Astrocyte (in vitro differentiated cells and primary cell): ENCODE measurements at regions not wholly inside any gene's neighbourhood (a gene's known extent, or its start where the extent isn't known, plus 50 kb on each side); places are given as distances from the start of the nearest gene placed in this dataset.

Experiments
- DNase-seq: peaks from one replicate; pipeline ENCODE4 v3.0.0-alpha.2; 2010; ENCODE audit warnings: low read depth
- FAIRE-seq: peaks from 2 replicates; lab custom pipeline; 2011; peaks lifted over from hg19 to GRCh38; lab: Jason Lieb, UNC
- H2AFZ ChIP-seq: 2 replicates; pipeline ENCODE4 v1.6.0; 2012; ENCODE audit warnings: low read depth, low read length, inconsistent platforms
- H3K27ac ChIP-seq: 2 replicates; pipeline ENCODE4 v1.5.1; 2011; ENCODE audit warnings: low read depth, low read length, inconsistent platforms
- H3K27me3 ChIP-seq: 2 replicates; pipeline ENCODE4 v1.6.0; 2011; ENCODE audit warnings: low read length, inconsistent platforms; ENCODE audit not compliant: insufficient read depth
- H3K36me3 ChIP-seq: 2 replicates; pipeline ENCODE4 v1.5.1; 2011; ENCODE audit warnings: low read length, inconsistent platforms; ENCODE audit not compliant: insufficient read depth
- H3K4me1 ChIP-seq: 2 replicates; pipeline ENCODE4 v1.5.1; 2011; ENCODE audit warnings: low read length, inconsistent platforms; ENCODE audit not compliant: insufficient read depth
- H3K4me2 ChIP-seq: 2 replicates; pipeline ENCODE4 v1.6.0; 2012; ENCODE audit warnings: low read length, inconsistent platforms
- H3K4me3 ChIP-seq: 2 replicates; pipeline ENCODE4 v1.5.1; 2011; ENCODE audit warnings: low read depth, mild to moderate bottlenecking, low read length, inconsistent platforms; ENCODE audit not compliant: insufficient read depth
- H3K79me2 ChIP-seq: 2 replicates; pipeline ENCODE4 v1.6.0; 2012; ENCODE audit warnings: mild to moderate bottlenecking, low read length, inconsistent platforms; ENCODE audit not compliant: insufficient read depth
- H3K9ac ChIP-seq: 2 replicates; pipeline ENCODE4 v1.6.0; 2012; ENCODE audit warnings: mild to moderate bottlenecking, low read length, inconsistent platforms
- H3K9me3 ChIP-seq: 2 replicates; pipeline ENCODE4 v1.5.1; 2012; ENCODE audit warnings: low read depth, mild to moderate bottlenecking, low read length, inconsistent platforms; ENCODE audit not compliant: insufficient read depth
- H4K20me1 ChIP-seq: 2 replicates; pipeline ENCODE4 v1.6.0; 2012; ENCODE audit warnings: low read length, inconsistent platforms; ENCODE audit not compliant: insufficient read depth
- H3K27ac Mint-ChIP-seq: one replicate; pipeline ENCODE4 v1.8.0; 2021; ENCODE audit warnings: mild to moderate bottlenecking, mixed read lengths; ENCODE audit not compliant: unreplicated experiment
- H3K27me3 Mint-ChIP-seq: one replicate; pipeline ENCODE4 v1.8.0; 2021; ENCODE audit warnings: low read depth, mixed read lengths; ENCODE audit not compliant: unreplicated experiment
- H3K36me3 Mint-ChIP-seq: one replicate; pipeline ENCODE4 v1.8.0; 2021; ENCODE audit warnings: low read depth, mixed read lengths; ENCODE audit not compliant: unreplicated experiment
- H3K4me1 Mint-ChIP-seq: one replicate; pipeline ENCODE4 v1.8.0; 2021; ENCODE audit warnings: low read depth, mixed read lengths; ENCODE audit not compliant: unreplicated experiment
- H3K4me3 Mint-ChIP-seq: one replicate; pipeline ENCODE4 v1.8.0; 2021; ENCODE audit warnings: mild to moderate bottlenecking, moderate library complexity, mixed read lengths; ENCODE audit not compliant: unreplicated experiment
- H3K9me3 Mint-ChIP-seq: one replicate; pipeline ENCODE4 v1.8.0; 2021; ENCODE audit warnings: mild to moderate bottlenecking, mixed read lengths; ENCODE audit not compliant: unreplicated experiment
- CTCF ChIP-seq: IDR thresholded peaks from 2 replicates; pipeline ENCODE4 v1.5.1; 2011; ENCODE audit warnings: low read depth, mild to moderate bottlenecking, inconsistent platforms, low read length, moderate library complexity; ENCODE audit not compliant: insufficient read depth
- EZH2 ChIP-seq: IDR thresholded peaks from 2 replicates; pipeline ENCODE4 v1.6.1; 2012; ENCODE audit warnings: mild to moderate bottlenecking, low read length, inconsistent platforms; ENCODE audit not compliant: insufficient read depth

- H3K27ac Mint-ChIP-seq = no peak overlapping the region
- H3K27me3 Mint-ChIP-seq = peaks cover 4% of the 10 kb centered on the region
Observed at GRCh38 chr10:44807451-44807850, 103.7 kb upstream of the TMEM72 start.

GRCh38 chr10:44809647-44810046 is 101.5 kb upstream of the TMEM72 start:
- Histone ChIP-seq H3K79me2 (no peaks in the 10 kb centered on the region), H3K36me3 (no peaks in the 10 kb centered on the region), H3K4me2 (no peak overlapping the region), H2AFZ (no peak overlapping the region), H4K20me1 (no peaks in the 10 kb centered on the region), H3K27me3 (no peaks in the 10 kb centered on the region), H3K9ac (no peak overlapping the region), H3K9me3 (no peaks in the 10 kb centered on the region), H3K4me3 (no peak overlapping the region), H3K4me1 (peaks cover 3% of the 10 kb centered on the region), H3K27ac (no peak overlapping the region)
- peaks cover 4% of the 10 kb centered on the region for H3K27me3 Mint-ChIP-seq
- no peak overlapping the region for H3K27ac Mint-ChIP-seq
- H3K9me3 Mint-ChIP-seq = peaks cover 2% of the 10 kb centered on the region
- peaks cover 5% of the 10 kb centered on the region for H3K4me1 Mint-ChIP-seq
- no peak for FAIRE-seq
- H3K4me3 Mint-ChIP-seq = no peak overlapping the region
- TF ChIP-seq EZH2 = no peak
- peak; percentile 8 for TF ChIP-seq CTCF
- no peak for DNase-seq
- no peaks in the 10 kb centered on the region for H3K36me3 Mint-ChIP-seq

More at GRCh38 chr10:44807451-44807850, 103.7 kb upstream of the TMEM72 start:
- DNase-seq (no peak), FAIRE-seq (peak; percentile 90)
- Histone ChIP-seq H3K79me2 (no peaks in the 10 kb centered on the region), H3K36me3 (no peaks in the 10 kb centered on the region), H4K20me1 (no peaks in the 10 kb centered on the region), H3K27ac (no peak overlapping the region), H3K4me2 (no peak overlapping the region), H2AFZ (no peak overlapping the region), H3K4me1 (peaks cover 7% of the 10 kb centered on the region), H3K4me3 (no peak overlapping the region), H3K9ac (no peak overlapping the region), H3K9me3 (no peaks in the 10 kb centered on the region), H3K27me3 (no peaks in the 10 kb centered on the region)
- TF ChIP-seq EZH2 = no peak
- TF ChIP-seq CTCF = no peak
- Mint-ChIP-seq H3K9me3 (peaks cover 2% of the 10 kb centered on the region), H3K36me3 (no peaks in the 10 kb centered on the region), H3K4me3 (no peak overlapping the region), H3K4me1 (peaks cover 12% of the 10 kb centered on the region)

GRCh38 chr10:44811072-44811471 is 100.1 kb upstream of the TMEM72 start:
- DNase-seq (peak; percentile 36), FAIRE-seq (no peak)
- H3K9me3 ChIP-seq = no peaks in the 10 kb centered on the region
- TF ChIP-seq EZH2 = no peak
- TF ChIP-seq CTCF = no peak
- no peak overlapping the region for H2AFZ ChIP-seq
- no peaks in the 10 kb centered on the region for H3K79me2 ChIP-seq
- H3K4me3 ChIP-seq = no peak overlapping the region
- H4K20me1 ChIP-seq = no peaks in the 10 kb centered on the region
- no peaks in the 10 kb centered on the region for H3K4me1 ChIP-seq
- Mint-ChIP-seq H3K4me3 (no peak overlapping the region), H3K27ac (no peak overlapping the region), H3K36me3 (no peaks in the 10 kb centered on the region), H3K4me1 (no peaks in the 10 kb centered on the region), H3K27me3 (peaks cover 4% of the 10 kb centered on the region), H3K9me3 (peaks cover 2% of the 10 kb centered on the region)
- H3K4me2 ChIP-seq = no peak overlapping the region
- no peaks in the 10 kb centered on the region for H3K36me3 ChIP-seq
- H3K27ac ChIP-seq = no peak overlapping the region
- no peak overlapping the region for H3K9ac ChIP-seq
- H3K27me3 ChIP-seq = no peaks in the 10 kb centered on the region
